CD14-positive monocyte (primary cell): ENCODE measurements at regions not wholly inside any gene's neighbourhood (a gene's known extent, or its start where the extent isn't known, plus 50 kb on each side); places are given as distances from the start of the nearest gene placed in this dataset.
A peak's percentile ranks its signal among the peaks of the same experiment; 100 is the strongest.

Source experiments
- DNase-seq, 3 donors: peaks; one replicate each; pipeline ENCODE4 v3.0.0-alpha.2; 2011 to 2022
- H2AFZ ChIP-seq: 2 replicates; pipeline ENCODE4 v1.6.0; 2012; ENCODE audit warnings: mild to moderate bottlenecking, low read depth, low read length, inconsistent platforms; ENCODE audit not compliant: insufficient read depth, poor library complexity, severe bottlenecking
- H3K27ac ChIP-seq, 2 donors: 1 replicate in 1 of 2; 2 replicates in 1 of 2; pipeline ENCODE4 v1.5.1; 2012 to 2013; ENCODE audit warnings: low read length in 2 of 2, control low read depth in 1 of 2, inconsistent platforms in 1 of 2, low read depth in 1 of 2, mild to moderate bottlenecking in 1 of 2
- H3K27me3 ChIP-seq, 2 donors: one replicate each; pipeline versions ENCODE4 v1.6.0 to v1.6.1; 2011 to 2013; ENCODE audit warnings: low read length in 2 of 2; ENCODE audit not compliant: control insufficient read depth in 2 of 2, insufficient read depth in 2 of 2
- H3K36me3 ChIP-seq, 2 donors: replicated peaks in 1 of 2; 1 replicate in 1 of 2; 2 replicates in 1 of 2; pipeline versions ENCODE4 v1.5.1 to v1.6.1; 2012 to 2013; ENCODE audit warnings: low read length in 2 of 2, control low read depth in 1 of 2, inconsistent platforms in 1 of 2, mild to moderate bottlenecking in 1 of 2; ENCODE audit not compliant: insufficient read depth in 2 of 2, control insufficient read depth in 1 of 2
- H3K4me1 ChIP-seq, 2 donors: 1 replicate in 1 of 2; 2 replicates in 1 of 2; pipeline versions ENCODE4 v1.5.1 to v1.6.1; 2012 to 2013; ENCODE audit warnings: low read length in 2 of 2, control low read depth in 1 of 2, inconsistent platforms in 1 of 2, mild to moderate bottlenecking in 1 of 2, moderate library complexity in 1 of 2; ENCODE audit not compliant: insufficient read depth in 2 of 2, control insufficient read depth in 1 of 2
- H3K4me2 ChIP-seq: replicated peaks from 2 replicates; pipeline ENCODE3; 2012; ENCODE audit warnings: low read length, moderate library complexity, mild to moderate bottlenecking; ENCODE audit not compliant: poor library complexity, severe bottlenecking; ENCODE audit errors: extremely low read depth
- H3K4me3 ChIP-seq, 3 experiments: fragments of 200-600 bp in 1 of 3; sonication (generic) in 1 of 3; replicated peaks in 1 of 3; 1 replicate in 2 of 3; 2 replicates in 1 of 3; pipeline ENCODE4 v1.5.1; 2011 to 2013; ENCODE audit warnings: low read length in 3 of 3, mild to moderate bottlenecking in 3 of 3, control low read depth in 2 of 3, low read depth in 2 of 3, inconsistent platforms in 1 of 3, moderate library complexity in 1 of 3
- H3K79me2 ChIP-seq: 2 replicates; pipeline ENCODE4 v1.6.0; 2012; ENCODE audit warnings: mild to moderate bottlenecking, control low read depth, inconsistent platforms, low read length, moderate library complexity; ENCODE audit not compliant: insufficient read depth
- H3K9ac ChIP-seq: 2 replicates; pipeline ENCODE4 v1.6.0; 2017; ENCODE audit warnings: low read length, mild to moderate bottlenecking; ENCODE audit not compliant: insufficient read depth, poor library complexity, severe bottlenecking
- H3K9me3 ChIP-seq, 2 donors: replicated peaks in 1 of 2; 1 replicate in 1 of 2; 2 replicates in 1 of 2; pipeline versions ENCODE4 v1.5.1 to v1.6.1; 2012 to 2013; ENCODE audit warnings: low read length in 2 of 2, control low read depth in 1 of 2; ENCODE audit not compliant: control insufficient read depth in 1 of 2, insufficient read depth in 1 of 2
- H4K20me1 ChIP-seq: 2 replicates; pipeline ENCODE4 v1.6.0; 2012; ENCODE audit warnings: mild to moderate bottlenecking, low read length, control low read depth, moderate library complexity; ENCODE audit not compliant: insufficient read depth
- H3K27ac Mint-ChIP-seq, 7 donors: one replicate each; pipeline ENCODE4 v1.8.0; 2020; ENCODE audit warnings: mild to moderate bottlenecking in 7 of 7, mixed read lengths in 7 of 7, moderate library complexity in 6 of 7, inconsistent platforms in 2 of 7
- H3K27me3 Mint-ChIP-seq, 3 donors: one replicate each; pipeline ENCODE4 v1.8.0; 2021 to 2022; ENCODE audit warnings: low read depth in 3 of 3, mild to moderate bottlenecking in 3 of 3, mixed read lengths in 3 of 3, moderate library complexity in 3 of 3, inconsistent platforms in 1 of 3
- H3K36me3 Mint-ChIP-seq, 2 donors: one replicate each; pipeline ENCODE4 v1.8.0; 2020; ENCODE audit warnings: mixed read lengths in 2 of 2, inconsistent platforms in 1 of 2, mild to moderate bottlenecking in 1 of 2
- H3K4me1 Mint-ChIP-seq: one replicate; pipeline ENCODE4 v1.8.0; 2020; ENCODE audit warnings: mild to moderate bottlenecking, mixed read lengths
- H3K4me3 Mint-ChIP-seq, 2 donors: one replicate each; pipeline ENCODE4 v1.8.0; 2020; ENCODE audit warnings: mild to moderate bottlenecking in 2 of 2, mixed read lengths in 2 of 2, moderate library complexity in 1 of 2
- H3K9me3 Mint-ChIP-seq, 7 donors: one replicate each; pipeline ENCODE4 v1.8.0; 2020 to 2022; ENCODE audit warnings: mixed read lengths in 7 of 7, mild to moderate bottlenecking in 6 of 7, moderate library complexity in 6 of 7, inconsistent platforms in 2 of 7
- CTCF ChIP-seq: fragments of 200-600 bp; IDR thresholded peaks from one replicate; pipeline ENCODE4 v1.8.0; 2022; ENCODE audit warnings: antibody characterized with exemption, mild to moderate bottlenecking
- WGBS: methylation state at CpG from one replicate; pipeline ENCODE4 v1.1.5; 2013; ENCODE audit warnings: missing lambda C conversion rate; ENCODE audit not compliant: insufficient coverage; 5-methylcytosine and 5-hydroxymethylcytosine counted together
- intact Hi-C, 2 donors: fragments of 100-400 bp; cut with micrococcal nuclease; formaldehyde crosslinking; loops; one replicate each; pipeline versions ENCODE4 v1.15.0 to v1.15.1; 2023

GRCh38 chr3:80368616-80369015, 600.8 kb upstream of the ROBO1 start:
- intact Hi-C loops: no loop called here
- H3K27me3 ChIP-seq: no peaks in the 10 kb centered on the region
- Mint-ChIP-seq H3K27ac (no peak overlapping the region), H3K4me1 (no peaks in the 10 kb centered on the region), H3K36me3 (no peaks in the 10 kb centered on the region), H3K27me3 (no peaks in the 10 kb centered on the region), H3K4me3 (no peak overlapping the region), H3K9me3 (peaks cover 0 to 4% (median 2%) of the 10 kb centered on the region in 7 donors)
- H3K79me2 ChIP-seq: no peaks in the 10 kb centered on the region
- no peak overlapping the region for H3K4me2 ChIP-seq
- H3K36me3 ChIP-seq: no peaks in the 10 kb centered on the region
- no peak overlapping the region for H2AFZ ChIP-seq
- WGBS: 83% methylated on average over 1 of the region's 4 CpGs
- TF ChIP-seq CTCF: no peak
- no peak overlapping the region for H3K27ac ChIP-seq
- DNase-seq: no peak
- H3K4me3 ChIP-seq: no peak overlapping the region
- no peak overlapping the region for H3K9ac ChIP-seq
- peaks cover 0 to 4% of the 10 kb centered on the region in 2 donors for H3K9me3 ChIP-seq
- H3K4me1 ChIP-seq: no peaks in the 10 kb centered on the region
- no peaks in the 10 kb centered on the region for H4K20me1 ChIP-seq

GRCh38 chr3:80366808-80367548, 599.2 kb upstream of the ROBO1 start:
- H3K4me3 ChIP-seq: no peak overlapping the region
- no peaks in the 10 kb centered on the region for H3K36me3 ChIP-seq
- H4K20me1 ChIP-seq: no peaks in the 10 kb centered on the region
- no peaks in the 10 kb centered on the region for H3K4me1 ChIP-seq
- no peaks in the 10 kb centered on the region for H3K4me1 Mint-ChIP-seq
- WGBS: 86% methylated on average over 3 of the region's 9 CpGs
- H3K9me3 ChIP-seq: peaks cover 0 to 4% of the 10 kb centered on the region in 2 donors
- H3K9ac ChIP-seq: no peak overlapping the region
- H3K27ac ChIP-seq: no peak overlapping the region
- no peaks in the 10 kb centered on the region for H3K79me2 ChIP-seq
- no peak overlapping the region for H3K4me2 ChIP-seq
- TF ChIP-seq CTCF: no peak
- no peak overlapping the region for H2AFZ ChIP-seq
- H3K27ac Mint-ChIP-seq: peak overlapping the region in 1 of 7 donors; percentile 10
- H3K36me3 Mint-ChIP-seq: no peaks in the 10 kb centered on the region
- no peaks in the 10 kb centered on the region for H3K27me3 ChIP-seq
- intact Hi-C loops: no loop called here
- peaks cover 0 to 3% (median 2%) of the 10 kb centered on the region in 7 donors for H3K9me3 Mint-ChIP-seq
- no peaks in the 10 kb centered on the region for H3K27me3 Mint-ChIP-seq
- H3K4me3 Mint-ChIP-seq: no peak overlapping the region
- DNase-seq: no peak
